ENCODE measurements at regions not wholly inside any gene's neighbourhood (a gene's known extent, or its start where the extent isn't known, plus 50 kb on each side); places are given as distances from the start of the nearest gene placed in this dataset.

DNA sequence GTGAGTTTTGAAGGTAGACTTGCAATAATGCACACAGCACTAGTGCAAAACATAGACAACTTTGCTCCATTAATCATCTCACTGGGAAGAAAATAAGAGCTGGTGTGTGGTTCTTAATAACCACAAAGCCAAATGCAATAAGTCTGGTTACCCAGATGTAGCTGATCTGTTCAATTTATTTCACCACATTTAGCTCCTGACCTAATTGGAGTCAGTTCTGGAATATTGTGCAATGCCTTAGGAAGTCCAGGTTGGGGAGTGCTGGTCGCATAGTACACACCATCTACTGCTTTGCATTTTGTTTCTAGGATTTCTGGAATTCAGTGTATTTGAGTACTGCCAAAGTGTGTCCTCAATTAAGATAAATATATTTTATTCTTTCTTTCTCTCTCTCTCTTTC lies 483.3 kb upstream of the SPRY2 start:
- CTCF ChIA-PET = no interaction called here
- no peak for TF ChIP-seq EZH2 (IDR thresholded peaks at IDR 0.05; ENCODE audit: borderline replicate concordance, insufficient read depth, low read depth, low read length, poor library complexity, severe bottlenecking)
- TF ChIP-seq, protein P1, sequence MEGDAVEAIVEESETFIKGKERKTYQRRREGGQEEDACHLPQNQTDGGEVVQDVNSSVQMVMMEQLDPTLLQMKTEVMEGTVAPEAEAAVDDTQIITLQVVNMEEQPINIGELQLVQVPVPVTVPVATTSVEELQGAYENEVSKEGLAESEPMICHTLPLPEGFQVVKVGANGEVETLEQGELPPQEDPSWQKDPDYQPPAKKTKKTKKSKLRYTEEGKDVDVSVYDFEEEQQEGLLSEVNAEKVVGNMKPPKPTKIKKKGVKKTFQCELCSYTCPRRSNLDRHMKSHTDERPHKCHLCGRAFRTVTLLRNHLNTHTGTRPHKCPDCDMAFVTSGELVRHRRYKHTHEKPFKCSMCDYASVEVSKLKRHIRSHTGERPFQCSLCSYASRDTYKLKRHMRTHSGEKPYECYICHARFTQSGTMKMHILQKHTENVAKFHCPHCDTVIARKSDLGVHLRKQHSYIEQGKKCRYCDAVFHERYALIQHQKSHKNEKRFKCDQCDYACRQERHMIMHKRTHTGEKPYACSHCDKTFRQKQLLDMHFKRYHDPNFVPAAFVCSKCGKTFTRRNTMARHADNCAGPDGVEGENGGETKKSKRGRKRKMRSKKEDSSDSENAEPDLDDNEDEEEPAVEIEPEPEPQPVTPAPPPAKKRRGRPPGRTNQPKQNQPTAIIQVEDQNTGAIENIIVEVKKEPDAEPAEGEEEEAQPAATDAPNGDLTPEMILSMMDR (IDR thresholded peaks at IDR 0.05) = no peak
- intact Hi-C loops (cut with micrococcal nuclease) = no loop called here
- no peak overlapping the region for H2AFZ ChIP-seq (ENCODE audit: insufficient read depth, low read depth, low read length, poor library complexity, severe bottlenecking)
- no peak overlapping the region for H3K4me2 ChIP-seq (replicated peaks; ENCODE audit: low read depth, low read length, poor library complexity, severe bottlenecking)
- no peaks in the 10 kb centered on the region for H3K36me3 ChIP-seq (replicated peaks in 1 of 2; ENCODE audit: control extremely low read depth in 1 of 2, control insufficient read depth in 1 of 2, extremely low read depth in 1 of 2, insufficient read depth in 2 of 2, low read length in 1 of 2)
- Mint-ChIP-seq H3K4me1 (no peaks in the 10 kb centered on the region), H3K27me3 (no peaks in the 10 kb centered on the region), H3K27ac (no peak overlapping the region), H3K4me3 (no peak overlapping the region), H3K9me3 (ENCODE audit: insufficient read depth) (peaks cover 13% of the 10 kb centered on the region)
- peaks cover 0 to 4% (median 4%) of the 10 kb centered on the region in 3 donors for H3K9me3 ChIP-seq (ENCODE audit: control extremely low read depth in 1 of 3, control insufficient read depth in 2 of 3, insufficient read depth in 1 of 3, low read length in 2 of 3)
- ATAC-seq (ENCODE audit: low read depth) (no peak), DNase-seq (no peak)
- H3K9ac ChIP-seq (ENCODE audit: low read length) = no peak overlapping the region
- POLR2A ChIA-PET = no interaction called here
- no peak overlapping the region for H3K27ac ChIP-seq (ENCODE audit: low read length in 2 of 2)
- WGBS (ENCODE audit: insufficient coverage) = no CpG with 5 or more reads among the region's 1 CpG
- H3K79me2 ChIP-seq (ENCODE audit: control insufficient read depth, insufficient read depth, low read length) = no peaks in the 10 kb centered on the region
- no peak overlapping the region for H3K4me3 ChIP-seq (ENCODE audit: control extremely low read depth in 1 of 5, extremely low read depth in 1 of 5, insufficient read depth in 1 of 5, low read depth in 2 of 5, low read length in 4 of 5)
- no peaks in the 10 kb centered on the region for H4K20me1 ChIP-seq (ENCODE audit: control insufficient read depth, insufficient read depth, low read length, poor library complexity, severe bottlenecking)
- no peaks in the 10 kb centered on the region for H3K27me3 ChIP-seq (replicated peaks in 1 of 4; ENCODE audit: control extremely low read depth in 1 of 4, control insufficient read depth in 3 of 4, insufficient read depth in 4 of 4, low read length in 3 of 4)
- H3K4me1 ChIP-seq (ENCODE audit: control insufficient read depth in 2 of 2, insufficient read depth in 2 of 2, low read length in 2 of 2) = no peaks in the 10 kb centered on the region

DNA sequence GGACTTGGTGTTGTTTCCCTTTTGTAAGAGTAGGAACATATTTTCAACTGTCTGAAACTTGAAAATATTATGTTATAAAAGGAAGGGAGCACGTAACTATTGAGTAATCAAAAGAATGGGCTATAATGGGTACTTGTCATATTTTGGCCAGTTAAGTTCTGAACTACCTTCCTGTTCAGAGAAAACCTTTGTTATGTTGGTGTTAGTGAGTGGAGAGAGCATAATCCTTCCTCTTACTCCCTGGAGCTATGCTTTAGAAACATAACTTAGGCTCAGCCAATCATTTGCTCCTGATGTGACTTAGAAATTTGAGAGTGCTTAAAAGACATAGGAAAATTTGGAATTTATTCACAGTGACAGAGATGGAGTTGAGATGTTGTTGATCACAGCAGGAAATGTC lies 482.5 kb upstream of the SPRY2 start:
- no CpG with 5 or more reads among the region's 1 CpG for WGBS (ENCODE audit: insufficient coverage)
- H3K36me3 ChIP-seq (replicated peaks in 1 of 2; ENCODE audit: control extremely low read depth in 1 of 2, control insufficient read depth in 1 of 2, extremely low read depth in 1 of 2, insufficient read depth in 2 of 2, low read length in 1 of 2) = no peaks in the 10 kb centered on the region
- no peaks in the 10 kb centered on the region for H3K79me2 ChIP-seq (ENCODE audit: control insufficient read depth, insufficient read depth, low read length)
- Mint-ChIP-seq H3K27ac (no peak overlapping the region), H3K9me3 (ENCODE audit: insufficient read depth) (peaks cover 13% of the 10 kb centered on the region), H3K27me3 (no peaks in the 10 kb centered on the region), H3K4me1 (no peaks in the 10 kb centered on the region), H3K4me3 (no peak overlapping the region)
- no peaks in the 10 kb centered on the region for H3K27me3 ChIP-seq (replicated peaks in 1 of 4; ENCODE audit: control extremely low read depth in 1 of 4, control insufficient read depth in 3 of 4, insufficient read depth in 4 of 4, low read length in 3 of 4)
- ChIA-PET CTCF (no interaction called here), POLR2A (no interaction called here)
- H4K20me1 ChIP-seq (ENCODE audit: control insufficient read depth, insufficient read depth, low read length, poor library complexity, severe bottlenecking) = no peaks in the 10 kb centered on the region
- H3K4me2 ChIP-seq (replicated peaks; ENCODE audit: low read depth, low read length, poor library complexity, severe bottlenecking) = no peak overlapping the region
- no peak overlapping the region for H3K27ac ChIP-seq (ENCODE audit: low read length in 2 of 2)
- H3K9ac ChIP-seq (ENCODE audit: low read length) = no peak overlapping the region
- intact Hi-C loops (cut with micrococcal nuclease) = no loop called here
- no peak overlapping the region for H2AFZ ChIP-seq (ENCODE audit: insufficient read depth, low read depth, low read length, poor library complexity, severe bottlenecking)
- peaks cover 0 to 2% (median 2%) of the 10 kb centered on the region in 3 donors for H3K9me3 ChIP-seq (ENCODE audit: control extremely low read depth in 1 of 3, control insufficient read depth in 2 of 3, insufficient read depth in 1 of 3, low read length in 2 of 3)
- ATAC-seq (ENCODE audit: low read depth) (no peak), DNase-seq (no peak)
- H3K4me3 ChIP-seq (ENCODE audit: control extremely low read depth in 1 of 5, extremely low read depth in 1 of 5, insufficient read depth in 1 of 5, low read depth in 2 of 5, low read length in 4 of 5) = no peak overlapping the region
- H3K4me1 ChIP-seq (ENCODE audit: control insufficient read depth in 2 of 2, insufficient read depth in 2 of 2, low read length in 2 of 2) = no peaks in the 10 kb centered on the region
- TF ChIP-seq EZH2 (IDR thresholded peaks at IDR 0.05; ENCODE audit: borderline replicate concordance, insufficient read depth, low read depth, low read length, poor library complexity, severe bottlenecking) = no peak
- TF ChIP-seq, protein P1 (IDR thresholded peaks at IDR 0.05) = no peak
